Erythroblast (primary cell): ENCODE measurements at regions not wholly inside any gene's neighbourhood (a gene's known extent, or its start where the extent isn't known, plus 50 kb on each side); places are given as distances from the start of the nearest gene placed in this dataset.

Experiments
- GATA1 ChIP-seq: IDR thresholded peaks from 2 replicates; pipeline ENCODE4 v1.6.1; 2011; ENCODE audit warnings: low read depth, mild to moderate bottlenecking, control low read depth, low read length, moderate library complexity
- POLR2A ChIP-seq: IDR thresholded peaks from 2 replicates; pipeline ENCODE4 v1.6.1; 2011; ENCODE audit warnings: mild to moderate bottlenecking, low read length

DNA sequence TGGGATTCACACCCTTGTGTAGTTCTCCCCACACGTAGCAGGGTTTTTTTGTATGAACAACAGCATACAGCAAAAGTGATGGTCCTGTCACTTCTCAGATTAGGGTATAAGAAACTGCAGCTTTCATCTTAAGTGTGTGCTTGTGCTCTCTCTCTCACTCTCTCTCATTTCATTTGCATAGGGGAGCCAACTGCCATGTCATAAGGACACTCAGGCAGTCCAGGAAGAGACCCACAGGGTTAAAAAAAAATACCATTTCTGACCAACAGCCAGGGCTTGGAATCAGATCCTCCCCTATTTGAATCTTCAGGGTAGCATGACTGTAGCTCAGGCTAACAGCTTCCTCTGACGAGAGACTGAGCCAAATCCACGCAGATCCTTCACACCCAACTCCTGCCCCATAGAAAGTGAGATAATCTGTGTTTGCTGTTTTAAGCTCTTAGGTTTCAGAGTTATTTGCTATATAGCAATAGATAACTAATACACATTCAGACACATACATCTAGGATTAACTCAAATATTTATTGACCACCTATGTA is 331.2 kb downstream of the PAPSS1 start:
- no peak for TF ChIP-seq GATA1
- no peak for TF ChIP-seq POLR2A
